Activated CD4-positive, alpha-beta T cell treated with anti-CD3 and anti-CD28 coated beads, Interleukin-2, Interleukin-6, amounts not matched to agents 100 ng/mL and 50 ng/mL, durations not matched to agents 16 hours and 8 hours (primary cell): ENCODE measurements at regions not wholly inside any gene's neighbourhood (a gene's known extent, or its start where the extent isn't known, plus 50 kb on each side); places are given as distances from the start of the nearest gene placed in this dataset.

Experiments
- DNase-seq: peaks from one replicate; pipeline ENCODE4 v3.0.0-alpha.2; 2020

- DNase-seq: no peak
Measured at GRCh38 chr5:92455011-92455410, 1071.9 kb upstream of the ARRDC3 start.

GRCh38 chr5:92444888-92445287 is 1061.8 kb upstream of the ARRDC3 start:
- DNase-seq: no peak

GRCh38 chr5:92435781-92436180 is 1052.7 kb upstream of the ARRDC3 start:
- DNase-seq: no peak

GRCh38 chr5:92429646-92430045 is 1046.5 kb upstream of the ARRDC3 start:
- DNase-seq: no peak

- no peak for DNase-seq
Measured at GRCh38 chr5:92428415-92428814, 1045.3 kb upstream of the ARRDC3 start.

GRCh38 chr5:92424785-92425426 is 1041.8 kb upstream of the ARRDC3 start:
- no peak for DNase-seq

GRCh38 chr5:92421942-92422341 is 1038.8 kb upstream of the ARRDC3 start:
- no peak for DNase-seq

GRCh38 chr5:92421196-92421595 is 1038.1 kb upstream of the ARRDC3 start:
- no peak for DNase-seq

GRCh38 chr5:92419261-92419660 is 1036.1 kb upstream of the ARRDC3 start:
- no peak for DNase-seq

GRCh38 chr5:92418341-92418740 is 1035.2 kb upstream of the ARRDC3 start:
- no peak for DNase-seq

- DNase-seq: no peak
Measured at GRCh38 chr5:92409134-92409533, 1026.0 kb upstream of the ARRDC3 start.

- no peak for DNase-seq
Measured at GRCh38 chr5:92402956-92403702, 1020.0 kb upstream of the ARRDC3 start.

- DNase-seq: no peak
Measured at GRCh38 chr5:92402045-92402444, 1018.9 kb upstream of the ARRDC3 start.

- DNase-seq: no peak
Measured at GRCh38 chr5:92401492-92401891, 1018.4 kb upstream of the ARRDC3 start.

- no peak for DNase-seq
Measured at GRCh38 chr5:92394936-92395335, 1011.8 kb upstream of the ARRDC3 start.

GRCh38 chr5:92390657-92391056 is 1007.5 kb upstream of the ARRDC3 start:
- no peak for DNase-seq

- DNase-seq: no peak
Measured at GRCh38 chr5:92380069-92380770, 997.1 kb upstream of the ARRDC3 start.

- no peak for DNase-seq
Measured at GRCh38 chr5:92378966-92379611, 996.0 kb upstream of the ARRDC3 start.

- DNase-seq: no peak
Measured at GRCh38 chr5:92374859-92375258, 991.7 kb upstream of the ARRDC3 start.

GRCh38 chr5:92372766-92373165 is 989.6 kb upstream of the ARRDC3 start:
- no peak for DNase-seq

- DNase-seq: no peak
Measured at GRCh38 chr5:92371889-92372235, 988.7 kb upstream of the ARRDC3 start.

GRCh38 chr5:92371171-92371888 is 988.2 kb upstream of the ARRDC3 start:
- no peak for DNase-seq

- no peak for DNase-seq
Measured at GRCh38 chr5:92370032-92370431, 986.9 kb upstream of the ARRDC3 start.
